Lower lobe of right lung (tissue), 2 donors: ENCODE measurements at regions not wholly inside any gene's neighbourhood (a gene's known extent, or its start where the extent isn't known, plus 50 kb on each side); places are given as distances from the start of the nearest gene placed in this dataset.
A peak's percentile ranks its signal among the peaks of the same experiment; 100 is the strongest.

Experiments
- ATAC-seq, 2 donors: fragments of 200-7000 bp; cut with Tn5 transposase; one replicate each; pipeline ENCODE4 v1.9.1; 2020 to 2022; ENCODE audit warnings: mild to moderate bottlenecking in 2 of 2, moderate library complexity in 2 of 2
- DNase-seq: peaks from one replicate; pipeline ENCODE4 v3.0.0-alpha.2; 2020
- H3K27ac ChIP-seq: fragments of 200-600 bp; one replicate; pipeline ENCODE4 v1.8.0; 2022
- H3K27me3 ChIP-seq: fragments of 200-600 bp; one replicate; pipeline ENCODE4 v1.8.0; 2022; ENCODE audit warnings: low read depth
- H3K36me3 ChIP-seq: fragments of 200-600 bp; one replicate; pipeline ENCODE4 v1.8.0; 2022; ENCODE audit warnings: mild to moderate bottlenecking
- H3K4me1 ChIP-seq: fragments of 200-600 bp; one replicate; pipeline ENCODE4 v1.8.0; 2022
- H3K4me3 ChIP-seq: fragments of 200-600 bp; one replicate; pipeline ENCODE4 v1.8.0; 2022; ENCODE audit warnings: mild to moderate bottlenecking
- H3K9me3 ChIP-seq: fragments of 200-600 bp; one replicate; pipeline ENCODE4 v1.8.0; 2022
- CTCF ChIP-seq: fragments of 200-600 bp; IDR thresholded peaks from one replicate; pipeline ENCODE4 v1.8.0; 2022; ENCODE audit warnings: antibody characterized with exemption, mild to moderate bottlenecking
- intact Hi-C: fragments of 100-400 bp; cut with DNase I; formaldehyde crosslinking; loops from one replicate; pipeline ENCODE4 v1.11.0; 2022
- donor health status: DM: no; HTN: yes; CAD: no; lungs with severe emphysema.

DNA sequence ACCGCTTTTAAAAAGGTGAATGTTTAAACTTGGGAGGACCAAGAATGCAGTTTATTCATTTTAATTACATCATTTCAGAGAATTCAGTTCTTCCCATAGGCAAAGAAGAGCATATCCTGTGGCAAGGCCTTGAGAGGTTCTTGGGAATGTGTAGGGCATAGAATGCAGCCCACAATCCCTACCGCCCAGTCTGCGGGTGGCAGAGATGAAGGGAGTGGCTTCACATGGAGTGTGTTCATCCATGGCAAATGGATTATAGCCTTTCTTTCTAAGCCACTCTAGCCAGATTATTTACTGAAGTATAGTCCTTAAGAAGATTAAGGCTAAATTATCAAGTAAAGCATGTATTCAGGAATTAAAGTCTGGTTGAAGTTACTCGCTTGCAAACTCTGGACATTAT lies 97.4 kb downstream of the TSPAN8 start:
- Histone ChIP-seq H3K9me3 (no peaks in the 10 kb centered on the region), H3K36me3 (no peaks in the 10 kb centered on the region), H3K27me3 (no peaks in the 10 kb centered on the region), H3K4me1 (no peaks in the 10 kb centered on the region), H3K4me3 (no peak overlapping the region), H3K27ac (no peak overlapping the region)
- no peak for TF ChIP-seq CTCF
- intact Hi-C loops, result no loop called here
- DNase-seq (no peak), ATAC-seq (no peak)

- Histone ChIP-seq H3K27me3 (no peaks in the 10 kb centered on the region), H3K36me3 (no peaks in the 10 kb centered on the region), H3K27ac (no peak overlapping the region), H3K9me3 (no peaks in the 10 kb centered on the region), H3K4me1 (no peaks in the 10 kb centered on the region), H3K4me3 (no peak overlapping the region)
- intact Hi-C loops, result no loop called here
- no peak for ATAC-seq
- no peak for DNase-seq
- TF ChIP-seq CTCF, result no peak
Measured at GRCh38 chr12:71057330-71057729, 100.5 kb downstream of the TSPAN8 start.

DNA sequence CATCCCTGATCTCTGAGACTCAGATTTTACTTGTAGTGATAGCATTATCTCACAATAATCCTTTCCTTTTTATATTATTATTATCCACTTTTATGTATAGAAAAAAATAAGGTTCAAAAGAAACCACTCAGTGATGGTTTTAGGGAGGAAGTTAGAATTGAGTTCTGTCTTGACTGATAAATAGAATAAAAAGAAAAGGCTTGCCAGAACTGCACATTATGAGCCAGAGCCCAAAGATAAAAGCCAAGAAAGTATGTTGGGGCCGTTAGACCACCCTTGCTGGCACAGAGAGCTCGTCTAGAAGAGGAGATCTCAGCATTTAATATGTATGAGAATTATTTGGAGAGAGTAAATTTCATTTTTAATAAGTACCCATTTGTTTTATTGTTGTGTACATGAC lies 103.2 kb downstream of the TSPAN8 start:
- DNase-seq (no peak), ATAC-seq (no peak)
- no peak overlapping the region for H3K4me3 ChIP-seq
- H3K36me3 ChIP-seq, result no peaks in the 10 kb centered on the region
- no peak for TF ChIP-seq CTCF
- no peak overlapping the region for H3K27ac ChIP-seq
- intact Hi-C loops, result no loop called here
- no peaks in the 10 kb centered on the region for H3K9me3 ChIP-seq
- no peaks in the 10 kb centered on the region for H3K4me1 ChIP-seq
- H3K27me3 ChIP-seq, result no peaks in the 10 kb centered on the region

DNA sequence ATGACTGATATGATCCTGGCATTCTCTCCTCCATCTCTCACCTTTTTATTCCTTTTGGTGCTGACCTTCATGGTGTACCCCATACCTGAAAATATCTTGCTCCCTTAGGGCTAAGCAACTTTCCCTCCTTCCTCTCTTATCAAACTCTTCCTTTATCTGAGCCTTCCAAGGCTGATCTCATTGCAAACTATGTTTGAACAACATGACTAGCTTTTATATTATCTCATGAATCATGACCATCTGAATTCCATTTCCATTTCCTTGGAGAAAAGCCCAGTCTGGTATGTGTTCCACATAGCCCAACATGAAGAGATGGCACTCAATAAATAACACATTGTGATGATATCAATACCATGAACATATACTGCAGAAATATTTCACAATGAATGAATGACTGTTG lies 111.6 kb downstream of the TSPAN8 start:
- H3K36me3 ChIP-seq, result no peaks in the 10 kb centered on the region
- DNase-seq (no peak), ATAC-seq (no peak)
- peak overlapping the region; percentile 60 for H3K27ac ChIP-seq
- no peaks in the 10 kb centered on the region for H3K27me3 ChIP-seq
- no peak overlapping the region for H3K4me3 ChIP-seq
- intact Hi-C loops, result no loop called here
- H3K4me1 ChIP-seq, result no peaks in the 10 kb centered on the region
- TF ChIP-seq CTCF, result no peak
- no peaks in the 10 kb centered on the region for H3K9me3 ChIP-seq

DNA sequence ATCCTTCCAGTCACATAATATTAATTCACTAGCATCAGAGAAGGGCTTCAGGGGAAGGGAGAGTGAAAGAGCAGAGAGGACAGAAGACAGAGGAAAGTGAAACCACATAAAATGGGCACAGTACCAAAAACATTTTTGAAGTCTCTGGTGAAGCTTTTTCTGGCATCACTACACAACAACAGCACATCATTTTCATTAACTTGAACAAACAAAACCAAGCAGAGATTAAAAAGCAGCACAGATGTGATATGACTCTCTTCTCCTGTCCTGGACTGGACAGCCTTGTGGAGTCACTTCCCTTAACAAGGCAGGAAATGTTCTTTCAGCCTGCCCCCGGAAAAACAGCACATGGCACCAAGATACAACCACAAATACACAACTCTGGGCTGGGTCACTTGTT lies 112.0 kb downstream of the TSPAN8 start:
- intact Hi-C loops, result no loop called here
- no peak for DNase-seq
- no peaks in the 10 kb centered on the region for H3K27me3 ChIP-seq
- H3K4me3 ChIP-seq, result no peak overlapping the region
- no peak for TF ChIP-seq CTCF
- no peaks in the 10 kb centered on the region for H3K9me3 ChIP-seq
- no peaks in the 10 kb centered on the region for H3K36me3 ChIP-seq
- peak; percentile 57 to 70 for ATAC-seq
- H3K27ac ChIP-seq, result peak overlapping the region; percentile 60
- no peaks in the 10 kb centered on the region for H3K4me1 ChIP-seq

DNA sequence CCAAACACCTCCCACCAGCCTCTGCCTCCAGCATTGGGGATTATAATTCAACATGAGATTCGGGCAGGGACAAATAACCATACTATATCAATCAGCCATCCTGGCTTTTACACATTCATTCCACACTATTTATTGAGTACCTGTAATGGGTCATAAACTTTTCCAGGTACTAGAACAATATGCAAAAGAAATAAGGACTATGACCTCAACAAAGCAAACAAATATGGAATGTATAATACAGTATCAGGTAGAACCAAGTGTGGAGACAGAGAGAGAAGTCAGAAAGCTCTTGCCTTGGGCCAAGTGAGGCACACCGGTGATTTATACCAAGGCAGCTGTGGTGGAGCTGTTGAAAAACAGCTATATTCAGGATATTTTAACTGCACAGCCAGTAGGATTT lies 116.3 kb downstream of the TSPAN8 start:
- Histone ChIP-seq H3K27ac (no peak overlapping the region), H3K4me3 (no peak overlapping the region), H3K9me3 (no peaks in the 10 kb centered on the region), H3K4me1 (no peaks in the 10 kb centered on the region), H3K36me3 (no peaks in the 10 kb centered on the region), H3K27me3 (no peaks in the 10 kb centered on the region)
- DNase-seq (no peak), ATAC-seq (no peak)
- no peak for TF ChIP-seq CTCF
- intact Hi-C loops, result no loop called here
